DND-41 (cell line): ENCODE measurements at regions not wholly inside any gene's neighbourhood (a gene's known extent, or its start where the extent isn't known, plus 50 kb on each side); places are given as distances from the start of the nearest gene placed in this dataset.

Experiments used
- ATAC-seq: fragments of 200-7000 bp; cut with Tn5 transposase; 3 replicates; pipeline ENCODE4 v1.9.1; 2021; ENCODE audit warnings: low read depth; ENCODE audit not compliant: insufficient read depth
- DNase-seq: peaks from one replicate; pipeline ENCODE4 v3.0.0-alpha.2; 2020
- H2AFZ ChIP-seq: 2 replicates; pipeline ENCODE4 v1.6.0; 2012; ENCODE audit warnings: low read depth, low read length
- H3K27ac ChIP-seq: 2 replicates; pipeline ENCODE4 v1.5.1; 2012; ENCODE audit warnings: low read length, inconsistent platforms
- H3K27me3 ChIP-seq: fragments of 200-600 bp; sonication (generic); 2 replicates; pipeline ENCODE4 v1.6.0; 2012; ENCODE audit warnings: low read length, mild to moderate bottlenecking, inconsistent platforms; ENCODE audit not compliant: insufficient read depth, poor library complexity
- H3K36me3 ChIP-seq: 2 replicates; pipeline ENCODE4 v1.5.1; 2012; ENCODE audit warnings: low read length, inconsistent platforms; ENCODE audit not compliant: insufficient read depth
- H3K4me1 ChIP-seq: 2 replicates; pipeline ENCODE4 v1.5.1; 2012; ENCODE audit warnings: mild to moderate bottlenecking, low read length; ENCODE audit not compliant: insufficient read depth
- H3K4me2 ChIP-seq: 2 replicates; pipeline ENCODE4 v1.6.0; 2012; ENCODE audit warnings: mild to moderate bottlenecking, moderate library complexity, low read length, inconsistent platforms; ENCODE audit not compliant: insufficient read depth
- H3K4me3 ChIP-seq, 2 experiments: fragments of 200-600 bp in 1 of 2; shearing (Covaris generic) in 1 of 2; 2 replicates each; pipeline ENCODE4 v1.5.1; 2012 to 2016; ENCODE audit warnings: inconsistent platforms in 2 of 2, low read length in 2 of 2, mild to moderate bottlenecking in 2 of 2, low read depth in 1 of 2, moderate library complexity in 1 of 2
- H3K79me2 ChIP-seq: 2 replicates; pipeline ENCODE4 v1.6.0; 2012; ENCODE audit warnings: low read length, inconsistent platforms; ENCODE audit not compliant: insufficient read depth
- H3K9ac ChIP-seq: 2 replicates; pipeline ENCODE4 v1.6.0; 2012; ENCODE audit warnings: low read depth, mild to moderate bottlenecking, inconsistent platforms, low read length, moderate library complexity
- H3K9me3 ChIP-seq: 2 replicates; pipeline ENCODE4 v1.5.1; 2012; ENCODE audit warnings: low read length, moderate library complexity, mild to moderate bottlenecking, inconsistent platforms; ENCODE audit not compliant: insufficient read depth, severe bottlenecking
- H4K20me1 ChIP-seq: 2 replicates; pipeline ENCODE4 v1.6.0; 2012; ENCODE audit warnings: low read length; ENCODE audit not compliant: insufficient read depth
- EZH2 ChIP-seq: IDR thresholded peaks from 3 replicates; pipeline ENCODE4 v1.6.1; 2012; ENCODE audit warnings: borderline replicate concordance, low read depth, mild to moderate bottlenecking, moderate library complexity, low read length, inconsistent platforms; ENCODE audit not compliant: severe bottlenecking
- TF ChIP-seq, protein P1 (sequence below): IDR thresholded peaks from 2 replicates; pipeline ENCODE4 v1.5.1; 2012; ENCODE audit warnings: borderline replicate concordance, low read length, moderate library complexity, mild to moderate bottlenecking; ENCODE audit not compliant: poor library complexity, severe bottlenecking; ENCODE audit errors: extremely low read depth

DNA sequence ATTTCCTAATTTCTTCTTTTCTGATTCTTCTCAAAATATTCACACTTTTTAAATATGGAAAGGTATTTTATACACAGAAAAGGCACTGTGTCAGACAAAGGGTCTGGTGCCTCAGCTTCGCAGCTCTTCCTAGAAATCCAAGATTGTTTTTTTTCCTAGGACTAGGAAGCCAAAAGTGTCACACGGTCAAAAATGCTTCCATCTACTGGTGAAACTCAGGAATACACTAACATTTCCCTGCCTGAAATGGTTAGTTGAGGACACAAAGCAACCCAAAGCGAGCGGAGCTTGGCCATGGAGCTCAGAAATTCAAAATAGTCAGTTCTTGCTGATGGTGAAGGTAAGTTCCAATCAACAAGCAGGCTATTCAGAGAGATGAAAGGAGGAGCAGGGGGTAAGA lies 426.5 kb upstream of the RASGRP1 start:
- H3K4me3 ChIP-seq: no peak overlapping the region
- no peak overlapping the region for H2AFZ ChIP-seq
- H3K27me3 ChIP-seq: peaks cover 5% of the 10 kb centered on the region
- DNase-seq (no peak), ATAC-seq (no peak)
- no peak for TF ChIP-seq EZH2
- TF ChIP-seq, protein P1, sequence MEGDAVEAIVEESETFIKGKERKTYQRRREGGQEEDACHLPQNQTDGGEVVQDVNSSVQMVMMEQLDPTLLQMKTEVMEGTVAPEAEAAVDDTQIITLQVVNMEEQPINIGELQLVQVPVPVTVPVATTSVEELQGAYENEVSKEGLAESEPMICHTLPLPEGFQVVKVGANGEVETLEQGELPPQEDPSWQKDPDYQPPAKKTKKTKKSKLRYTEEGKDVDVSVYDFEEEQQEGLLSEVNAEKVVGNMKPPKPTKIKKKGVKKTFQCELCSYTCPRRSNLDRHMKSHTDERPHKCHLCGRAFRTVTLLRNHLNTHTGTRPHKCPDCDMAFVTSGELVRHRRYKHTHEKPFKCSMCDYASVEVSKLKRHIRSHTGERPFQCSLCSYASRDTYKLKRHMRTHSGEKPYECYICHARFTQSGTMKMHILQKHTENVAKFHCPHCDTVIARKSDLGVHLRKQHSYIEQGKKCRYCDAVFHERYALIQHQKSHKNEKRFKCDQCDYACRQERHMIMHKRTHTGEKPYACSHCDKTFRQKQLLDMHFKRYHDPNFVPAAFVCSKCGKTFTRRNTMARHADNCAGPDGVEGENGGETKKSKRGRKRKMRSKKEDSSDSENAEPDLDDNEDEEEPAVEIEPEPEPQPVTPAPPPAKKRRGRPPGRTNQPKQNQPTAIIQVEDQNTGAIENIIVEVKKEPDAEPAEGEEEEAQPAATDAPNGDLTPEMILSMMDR: peak; percentile 34
- no peaks in the 10 kb centered on the region for H3K9me3 ChIP-seq
- no peaks in the 10 kb centered on the region for H4K20me1 ChIP-seq
- no peaks in the 10 kb centered on the region for H3K79me2 ChIP-seq
- no peak overlapping the region for H3K27ac ChIP-seq
- H3K4me1 ChIP-seq: no peaks in the 10 kb centered on the region
- H3K36me3 ChIP-seq: no peaks in the 10 kb centered on the region
- H3K4me2 ChIP-seq: no peak overlapping the region
- no peak overlapping the region for H3K9ac ChIP-seq

DNA sequence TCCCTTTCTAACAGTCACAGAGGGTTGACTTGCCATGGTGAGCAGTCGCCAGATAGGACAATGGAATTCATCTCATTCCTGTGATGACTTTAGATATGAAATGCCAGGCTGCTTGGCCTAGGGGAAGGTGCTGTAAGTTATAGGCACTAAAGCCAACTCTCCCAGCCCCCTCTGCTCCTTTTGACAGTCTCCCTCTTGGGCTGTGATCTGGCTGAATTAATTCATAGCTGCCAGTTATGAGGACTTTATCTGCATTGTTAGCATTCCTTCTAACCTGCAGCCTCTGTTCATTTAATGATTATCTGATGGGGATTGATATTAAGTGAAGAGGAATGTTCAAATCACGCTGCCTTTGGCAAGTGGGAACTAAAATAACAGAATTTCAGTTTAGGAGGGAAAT lies 427.1 kb upstream of the RASGRP1 start:
- no peak for TF ChIP-seq EZH2
- TF ChIP-seq, protein P1: no peak
- Histone ChIP-seq H2AFZ (no peak overlapping the region), H3K4me2 (no peak overlapping the region), H3K4me1 (no peaks in the 10 kb centered on the region), H3K9ac (no peak overlapping the region), H3K27ac (no peak overlapping the region), H3K79me2 (no peaks in the 10 kb centered on the region), H4K20me1 (no peaks in the 10 kb centered on the region), H3K9me3 (no peaks in the 10 kb centered on the region), H3K36me3 (no peaks in the 10 kb centered on the region), H3K27me3 (peaks cover 5% of the 10 kb centered on the region), H3K4me3 (no peak overlapping the region)
- ATAC-seq (no peak), DNase-seq (no peak)

DNA sequence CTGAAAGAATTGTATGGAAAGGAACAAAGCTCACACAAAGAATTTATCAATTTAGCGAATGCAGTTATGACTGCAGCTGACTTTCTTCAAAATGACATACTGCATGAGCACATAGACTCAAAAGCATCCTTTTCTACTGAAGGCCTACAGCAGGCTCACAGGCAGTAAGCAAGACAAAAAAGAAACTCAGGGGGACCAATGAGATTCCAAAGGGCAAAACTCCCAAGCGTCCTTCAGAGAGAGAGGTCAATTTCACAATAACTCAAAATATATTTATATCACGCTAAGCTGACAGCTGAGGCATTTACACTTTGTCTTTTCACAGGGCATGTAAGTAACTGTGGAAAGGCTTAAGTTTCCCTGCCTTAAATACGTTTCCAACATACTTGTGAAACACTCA lies 427.9 kb upstream of the RASGRP1 start:
- H2AFZ ChIP-seq: no peak overlapping the region
- H3K27me3 ChIP-seq: peaks cover 5% of the 10 kb centered on the region
- DNase-seq (no peak), ATAC-seq (no peak)
- H4K20me1 ChIP-seq: no peaks in the 10 kb centered on the region
- H3K27ac ChIP-seq: no peak overlapping the region
- no peak overlapping the region for H3K4me2 ChIP-seq
- no peaks in the 10 kb centered on the region for H3K36me3 ChIP-seq
- no peaks in the 10 kb centered on the region for H3K79me2 ChIP-seq
- H3K4me1 ChIP-seq: no peaks in the 10 kb centered on the region
- no peaks in the 10 kb centered on the region for H3K9me3 ChIP-seq
- H3K9ac ChIP-seq: no peak overlapping the region
- TF ChIP-seq, protein P1: no peak
- TF ChIP-seq EZH2: no peak
- no peak overlapping the region for H3K4me3 ChIP-seq

DNA sequence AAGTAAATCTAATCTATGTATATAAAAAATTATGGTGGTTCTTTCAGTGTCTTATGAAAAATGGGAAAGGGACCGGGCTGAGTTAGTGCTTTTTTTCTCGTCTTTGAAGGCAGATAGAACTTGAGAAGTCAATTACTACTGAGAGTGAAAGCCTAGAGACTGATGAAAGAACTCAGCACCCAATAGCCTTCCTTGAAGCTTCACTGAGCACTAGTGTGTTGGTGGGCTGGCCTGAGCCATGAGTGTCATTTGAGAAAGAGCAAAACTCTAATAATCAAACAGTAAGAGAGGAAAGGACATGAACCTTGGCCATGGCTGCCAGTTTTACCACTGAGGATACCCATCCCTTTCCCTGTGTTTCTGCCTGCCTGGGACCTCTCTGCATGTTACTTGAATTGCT lies 428.3 kb upstream of the RASGRP1 start:
- H3K4me2 ChIP-seq: no peak overlapping the region
- H3K9me3 ChIP-seq: no peaks in the 10 kb centered on the region
- H3K4me3 ChIP-seq: no peak overlapping the region
- no peak overlapping the region for H3K27ac ChIP-seq
- H4K20me1 ChIP-seq: no peaks in the 10 kb centered on the region
- no peak overlapping the region for H3K9ac ChIP-seq
- H3K36me3 ChIP-seq: no peaks in the 10 kb centered on the region
- no peaks in the 10 kb centered on the region for H3K79me2 ChIP-seq
- TF ChIP-seq EZH2: no peak
- TF ChIP-seq, protein P1: no peak
- DNase-seq: no peak
- H3K4me1 ChIP-seq: no peaks in the 10 kb centered on the region
- no peak for ATAC-seq
- H3K27me3 ChIP-seq: peaks cover 5% of the 10 kb centered on the region
- H2AFZ ChIP-seq: no peak overlapping the region
